SK-N-SH (cell line): ENCODE measurements at regions not wholly inside any gene's neighbourhood (a gene's known extent, or its start where the extent isn't known, plus 50 kb on each side); places are given as distances from the start of the nearest gene placed in this dataset.

Experiments
- EP300 ChIP-seq, 2 experiments: IDR thresholded peaks; 2 replicates each; pipeline versions ENCODE4 v1.4.0 to v1.6.1; 2012; ENCODE audit warnings: borderline replicate concordance in 1 of 2, low read depth in 1 of 2, low read length in 1 of 2
- POLR2AphosphoS5 ChIP-seq: IDR thresholded peaks from 2 replicates; pipeline ENCODE4 v1.6.1; 2012; ENCODE audit warnings: low read depth, low read length
- RAD21 ChIP-seq: IDR thresholded peaks from 2 replicates; pipeline ENCODE4 v1.6.1; 2012; ENCODE audit warnings: mild to moderate bottlenecking, low read length
- YY1 ChIP-seq: IDR thresholded peaks from 2 replicates; pipeline ENCODE4 v1.4.0; 2012; ENCODE audit warnings: low read depth, mild to moderate bottlenecking
- TF ChIP-seq, protein P1 (sequence below): fragments of 150-350 bp; IDR thresholded peaks from 2 replicates; pipeline ENCODE4 v1.6.1; 2017; ENCODE audit warnings: antibody characterized with exemption, low read length, low read depth, borderline replicate concordance
- TF ChIP-seq, protein P2 (sequence below): IDR thresholded peaks from 2 replicates; pipeline ENCODE4; 2012
- TF ChIP-seq, protein P3 (sequence below): fragments of 200-600 bp; sonication (generic); IDR thresholded peaks from 2 replicates; pipeline ENCODE4 v1.6.1; 2017; ENCODE audit warnings: antibody characterized with exemption, mild to moderate bottlenecking, moderate library complexity

DNA sequence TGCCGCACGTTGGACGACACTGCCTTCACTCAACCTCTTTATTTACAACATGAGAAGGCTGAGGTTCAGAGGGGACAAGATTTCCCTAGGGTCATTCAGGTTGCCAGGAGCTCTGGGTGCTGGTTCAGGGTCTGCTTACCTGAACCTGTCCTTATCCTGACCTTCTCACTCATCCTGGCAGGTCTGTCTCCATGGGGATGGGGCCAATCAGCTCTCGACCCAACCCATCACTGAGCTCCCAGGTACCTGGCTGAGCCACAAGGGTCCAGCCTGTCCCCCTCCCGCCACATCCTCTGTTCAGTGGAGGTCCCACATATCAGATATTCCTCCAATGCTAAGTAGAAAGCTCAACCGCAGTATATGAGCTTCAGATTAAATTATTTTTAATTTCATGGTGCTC lies 225.6 kb downstream of the ANKRD60 start:
- TF ChIP-seq RAD21 (no peak), YY1 (no peak), EP300 (IDR thresholded peaks at IDR 0.05; ENCODE audit: borderline replicate concordance in 1 of 2, low read depth in 1 of 2, low read length in 1 of 2) (no peak), POLR2AphosphoS5 (no peak)
- TF ChIP-seq, protein P1, sequence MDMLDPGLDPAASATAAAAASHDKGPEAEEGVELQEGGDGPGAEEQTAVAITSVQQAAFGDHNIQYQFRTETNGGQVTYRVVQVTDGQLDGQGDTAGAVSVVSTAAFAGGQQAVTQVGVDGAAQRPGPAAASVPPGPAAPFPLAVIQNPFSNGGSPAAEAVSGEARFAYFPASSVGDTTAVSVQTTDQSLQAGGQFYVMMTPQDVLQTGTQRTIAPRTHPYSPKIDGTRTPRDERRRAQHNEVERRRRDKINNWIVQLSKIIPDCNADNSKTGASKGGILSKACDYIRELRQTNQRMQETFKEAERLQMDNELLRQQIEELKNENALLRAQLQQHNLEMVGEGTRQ = no peak
- TF ChIP-seq, protein P2, sequence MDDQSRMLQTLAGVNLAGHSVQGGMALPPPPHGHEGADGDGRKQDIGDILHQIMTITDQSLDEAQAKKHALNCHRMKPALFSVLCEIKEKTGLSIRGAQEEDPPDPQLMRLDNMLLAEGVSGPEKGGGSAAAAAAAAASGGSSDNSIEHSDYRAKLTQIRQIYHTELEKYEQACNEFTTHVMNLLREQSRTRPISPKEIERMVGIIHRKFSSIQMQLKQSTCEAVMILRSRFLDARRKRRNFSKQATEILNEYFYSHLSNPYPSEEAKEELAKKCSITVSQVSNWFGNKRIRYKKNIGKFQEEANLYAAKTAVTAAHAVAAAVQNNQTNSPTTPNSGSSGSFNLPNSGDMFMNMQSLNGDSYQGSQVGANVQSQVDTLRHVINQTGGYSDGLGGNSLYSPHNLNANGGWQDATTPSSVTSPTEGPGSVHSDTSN = no peak
- TF ChIP-seq, protein P3, sequence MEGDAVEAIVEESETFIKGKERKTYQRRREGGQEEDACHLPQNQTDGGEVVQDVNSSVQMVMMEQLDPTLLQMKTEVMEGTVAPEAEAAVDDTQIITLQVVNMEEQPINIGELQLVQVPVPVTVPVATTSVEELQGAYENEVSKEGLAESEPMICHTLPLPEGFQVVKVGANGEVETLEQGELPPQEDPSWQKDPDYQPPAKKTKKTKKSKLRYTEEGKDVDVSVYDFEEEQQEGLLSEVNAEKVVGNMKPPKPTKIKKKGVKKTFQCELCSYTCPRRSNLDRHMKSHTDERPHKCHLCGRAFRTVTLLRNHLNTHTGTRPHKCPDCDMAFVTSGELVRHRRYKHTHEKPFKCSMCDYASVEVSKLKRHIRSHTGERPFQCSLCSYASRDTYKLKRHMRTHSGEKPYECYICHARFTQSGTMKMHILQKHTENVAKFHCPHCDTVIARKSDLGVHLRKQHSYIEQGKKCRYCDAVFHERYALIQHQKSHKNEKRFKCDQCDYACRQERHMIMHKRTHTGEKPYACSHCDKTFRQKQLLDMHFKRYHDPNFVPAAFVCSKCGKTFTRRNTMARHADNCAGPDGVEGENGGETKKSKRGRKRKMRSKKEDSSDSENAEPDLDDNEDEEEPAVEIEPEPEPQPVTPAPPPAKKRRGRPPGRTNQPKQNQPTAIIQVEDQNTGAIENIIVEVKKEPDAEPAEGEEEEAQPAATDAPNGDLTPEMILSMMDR = no peak
